Esophagus squamous epithelium (tissue), 5 donors: ENCODE measurements at regions not wholly inside any gene's neighbourhood (a gene's known extent, or its start where the extent isn't known, plus 50 kb on each side); places are given as distances from the start of the nearest gene placed in this dataset.

Experiments used
- DNase-seq: peaks from one replicate; lab custom pipeline; 2025; lab: John Stamatoyannopoulos, UW
- H3K27ac ChIP-seq, 4 donors: fragments of 200-600 bp; sonication (generic); one replicate each; pipeline ENCODE4 v1.5.1; 2016 to 2019; ENCODE audit warnings: mild to moderate bottlenecking in 1 of 4
- H3K27me3 ChIP-seq, 4 donors: fragments of 200-600 bp; sonication (generic); 1 replicate in 3 of 4; 2 replicates in 1 of 4; pipeline versions ENCODE4 v1.5.1 to v1.6.0; 2017 to 2021; ENCODE audit warnings: antibody characterized with exemption in 1 of 4
- H3K36me3 ChIP-seq, 3 donors: fragments of 200-600 bp; sonication (generic); one replicate each; pipeline ENCODE4 v1.5.1; 2016 to 2019
- H3K4me1 ChIP-seq, 3 donors: fragments of 200-600 bp; sonication (generic); one replicate each; pipeline ENCODE4 v1.5.1; 2017 to 2019
- H3K4me3 ChIP-seq, 4 donors: fragments of 200-600 bp; sonication (generic); 1 replicate in 3 of 4; 2 replicates in 1 of 4; pipeline ENCODE4 v1.5.1; 2016 to 2019; ENCODE audit warnings: mild to moderate bottlenecking in 2 of 4, moderate library complexity in 1 of 4
- H3K9me3 ChIP-seq, 3 donors: fragments of 200-600 bp; sonication (generic); one replicate each; pipeline ENCODE4 v1.5.1; 2016 to 2019
- CTCF ChIP-seq, 6 experiments: fragments of 450-650 bp in 4 of 6; fragments of 200-600 bp in 2 of 6; sonication (generic) in 2 of 6; IDR thresholded peaks; one replicate each; pipeline ENCODE4 v1.5.1; 2016 to 2019; ENCODE audit warnings: antibody characterized with exemption in 6 of 6, mild to moderate bottlenecking in 4 of 6, moderate library complexity in 4 of 6
- POLR2A ChIP-seq, 4 donors: fragments of 450-650 bp; IDR thresholded peaks; one replicate each; pipeline ENCODE4 v1.6.1; 2017; ENCODE audit warnings: antibody characterized with exemption in 4 of 4, mild to moderate bottlenecking in 4 of 4, moderate library complexity in 3 of 4
- WGBS, 2 donors: methylation state at CpG; one replicate each; pipeline ENCODE4 v1.1.5; 2018; 5-methylcytosine and 5-hydroxymethylcytosine counted together
- intact Hi-C: fragments of 100-400 bp; cut with DNase I; formaldehyde crosslinking; loops from one replicate; pipeline ENCODE4 v1.15.0; 2022
- donor health status: DM: yes; HTN: yes; CAD: no.

- TF ChIP-seq CTCF (IDR thresholded peaks at IDR 0.05) (no peak), POLR2A (IDR thresholded peaks at IDR 0.05) (no peak)
- no peaks in the 10 kb centered on the region for H3K36me3 ChIP-seq
- peaks cover 0 to 3% (median 0%) of the 10 kb centered on the region in 3 donors for H3K4me1 ChIP-seq
- DNase-seq: no peak
- no peak overlapping the region for H3K27ac ChIP-seq
- 76 to 85% methylated on average over 9 to 15 of the region's 15 CpGs for WGBS, 2 donors
- peaks cover 0 to 37% (median 0%) of the 10 kb centered on the region in 4 donors for H3K27me3 ChIP-seq
- intact Hi-C loops: no loop called here
- H3K4me3 ChIP-seq: no peak overlapping the region
- H3K9me3 ChIP-seq: no peaks in the 10 kb centered on the region
Measured at GRCh38 chr1:4019606-4020331, 119.7 kb upstream of the C1orf174 start.

- H3K27me3 ChIP-seq: peaks cover 0 to 34% (median 0%) of the 10 kb centered on the region in 4 donors
- WGBS, 2 donors: 44 to 57% methylated on average over 6 to 9 of the region's 9 CpGs
- H3K27ac ChIP-seq: no peak overlapping the region
- no peak overlapping the region for H3K4me3 ChIP-seq
- H3K9me3 ChIP-seq: no peaks in the 10 kb centered on the region
- H3K36me3 ChIP-seq: no peaks in the 10 kb centered on the region
- intact Hi-C loops: no loop called here
- H3K4me1 ChIP-seq: peaks cover 0 to 3% (median 0%) of the 10 kb centered on the region in 3 donors
- no peak for TF ChIP-seq CTCF (IDR thresholded peaks at IDR 0.05)
- no peak for TF ChIP-seq POLR2A (IDR thresholded peaks at IDR 0.05)
- no peak for DNase-seq
Measured at GRCh38 chr1:4020449-4020848, 120.4 kb upstream of the C1orf174 start.

GRCh38 chr1:4021136-4021973 is 121.3 kb upstream of the C1orf174 start:
- H3K4me1 ChIP-seq: peaks cover 0 to 3% (median 0%) of the 10 kb centered on the region in 3 donors
- TF ChIP-seq CTCF (IDR thresholded peaks at IDR 0.05) (no peak), POLR2A (IDR thresholded peaks at IDR 0.05) (no peak)
- WGBS, 2 donors: 70 to 73% methylated on average over 4 to 12 of the region's 16 CpGs
- no peak overlapping the region for H3K4me3 ChIP-seq
- no peaks in the 10 kb centered on the region for H3K36me3 ChIP-seq
- peaks cover 0 to 43% (median 0%) of the 10 kb centered on the region in 4 donors for H3K27me3 ChIP-seq
- H3K9me3 ChIP-seq: no peaks in the 10 kb centered on the region
- DNase-seq: no peak
- H3K27ac ChIP-seq: no peak overlapping the region
- intact Hi-C loops: no loop called here

- Histone ChIP-seq H3K27ac (no peak overlapping the region), H3K4me1 (peaks cover 0 to 3% (median 0%) of the 10 kb centered on the region in 3 donors), H3K9me3 (no peaks in the 10 kb centered on the region), H3K36me3 (no peaks in the 10 kb centered on the region), H3K4me3 (no peak overlapping the region), H3K27me3 (peaks cover 0 to 48% (median 0%) of the 10 kb centered on the region in 4 donors)
- WGBS, 2 donors: 57 to 80% methylated on average over 3 of the region's 3 CpGs
- no peak for DNase-seq
- intact Hi-C loops: no loop called here
- TF ChIP-seq POLR2A (IDR thresholded peaks at IDR 0.05): no peak
- no peak for TF ChIP-seq CTCF (IDR thresholded peaks at IDR 0.05)
Measured at GRCh38 chr1:4021974-4022268, 121.8 kb upstream of the C1orf174 start.

- peaks cover 0 to 3% (median 0%) of the 10 kb centered on the region in 3 donors for H3K4me1 ChIP-seq
- H3K9me3 ChIP-seq: no peaks in the 10 kb centered on the region
- WGBS, 2 donors: 76 to 88% methylated on average over 3 of the region's 14 CpGs
- H3K27ac ChIP-seq: no peak overlapping the region
- no peaks in the 10 kb centered on the region for H3K36me3 ChIP-seq
- intact Hi-C loops: no loop called here
- H3K4me3 ChIP-seq: no peak overlapping the region
- H3K27me3 ChIP-seq: peaks cover 0 to 56% (median 0%) of the 10 kb centered on the region in 4 donors
- TF ChIP-seq POLR2A (IDR thresholded peaks at IDR 0.05) (no peak), CTCF (IDR thresholded peaks at IDR 0.05) (no peak)
- DNase-seq: no peak
Measured at GRCh38 chr1:4022715-4023114, 122.6 kb upstream of the C1orf174 start.
